ENCODE measurements at regions not wholly inside any gene's neighbourhood (a gene's known extent, or its start where the extent isn't known, plus 50 kb on each side); places are given as distances from the start of the nearest gene placed in this dataset.
A peak's percentile ranks its signal among the peaks of the same experiment; 100 is the strongest.
"Not testable (repeated sequence)": the region's sequence is repeated elsewhere in the genome, so short reads cannot be mapped to it uniquely, and the experiment has no call there.

DNA sequence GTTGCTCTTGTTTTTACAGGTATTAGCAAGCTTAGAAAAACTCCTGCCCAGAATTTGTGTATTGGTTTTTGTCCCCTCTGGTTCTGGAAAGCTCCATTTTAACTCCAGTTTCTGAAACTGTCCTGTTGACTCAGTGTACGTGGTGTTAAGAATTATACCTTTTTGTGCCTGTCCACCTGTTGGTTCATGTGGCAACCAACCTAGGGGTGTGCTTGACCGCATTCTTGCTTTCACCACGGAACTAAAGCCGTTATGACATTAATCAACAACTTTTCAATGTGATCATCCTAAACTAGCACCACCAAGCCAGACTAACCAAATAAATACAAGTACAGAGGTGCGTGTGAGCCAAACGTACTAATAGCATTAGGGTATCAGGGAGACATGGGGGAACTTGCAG is 56.0 kb upstream of the PTH start:
- no peak overlapping the region for H3K4me3 Mint-ChIP-seq
- ATAC-seq (no peak), DNase-seq (ENCODE audit: low spot score in 2 of 2) (no peak)
- peaks cover 13% of the 10 kb centered on the region for H3K9me3 Mint-ChIP-seq
- H3K36me3 Mint-ChIP-seq: no peaks in the 10 kb centered on the region
- peaks cover 31% of the 10 kb centered on the region for H3K4me1 Mint-ChIP-seq
- no peak overlapping the region for H3K27ac Mint-ChIP-seq

GRCh38 chr11:13550761-13551160 is 55.0 kb upstream of the PTH start:
- Mint-ChIP-seq H3K4me3 (no peak overlapping the region), H3K27ac (peak overlapping the region; percentile 17), H3K4me1 (peaks cover 31% of the 10 kb centered on the region), H3K9me3 (peaks cover 14% of the 10 kb centered on the region), H3K36me3 (no peaks in the 10 kb centered on the region)
- ATAC-seq (peak; percentile 79), DNase-seq (ENCODE audit: low spot score in 2 of 2) (no peak)

GRCh38 chr11:13546092-13546491 is 50.3 kb upstream of the PTH start:
- H3K4me3 Mint-ChIP-seq; H3K27ac Mint-ChIP-seq; ATAC-seq; DNase-seq (ENCODE audit: low spot score in 2 of 2); H3K36me3 Mint-ChIP-seq: not testable (repeated sequence)
- H3K4me1 Mint-ChIP-seq: peaks cover 14% of the 10 kb centered on the region
- H3K9me3 Mint-ChIP-seq: peaks cover 18% of the 10 kb centered on the region

Data from stimulated activated effector memory CD8-positive, alpha-beta T cell treated with anti-CD3 and anti-CD28 coated beads, Interleukin-12 subunit alpha, Interleukin-12 subunit beta, amount 100 ng/mL, for 72 hours (primary cell).